ENCODE measurements at regions not wholly inside any gene's neighbourhood (a gene's known extent, or its start where the extent isn't known, plus 50 kb on each side); places are given as distances from the start of the nearest gene placed in this dataset.
"Not testable (repeated sequence)": the region's sequence is repeated elsewhere in the genome, so short reads cannot be mapped to it uniquely, and the experiment has no call there.

GRCh38 chr1:234924450-234925355 is 203.9 kb downstream of the TOMM20 start:
- DNase-seq (ENCODE audit: low spot score in 2 of 2) = no peak
- no peak for FAIRE-seq

DNA sequence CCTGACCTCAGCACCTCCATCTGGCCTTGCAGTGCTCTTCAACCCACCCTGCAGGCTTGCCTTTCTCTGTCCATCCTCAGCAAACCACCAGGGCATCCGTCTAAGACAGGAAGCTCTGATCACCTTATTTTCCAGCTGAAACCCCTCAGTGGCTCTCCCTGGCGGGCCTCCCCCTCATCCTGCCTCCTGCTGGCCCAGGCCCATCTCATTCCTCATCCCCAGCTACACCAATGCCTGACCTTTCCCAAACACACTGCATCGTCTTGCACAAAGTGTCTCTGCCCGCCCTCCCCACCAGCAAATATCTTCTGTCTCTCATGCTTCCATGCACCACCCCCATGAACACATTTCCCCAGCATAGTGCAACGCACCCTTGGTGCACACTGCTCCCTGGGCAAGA is 205.0 kb downstream of the TOMM20 start:
- no peak for FAIRE-seq
- DNase-seq (ENCODE audit: low spot score in 2 of 2) = no peak

DNA sequence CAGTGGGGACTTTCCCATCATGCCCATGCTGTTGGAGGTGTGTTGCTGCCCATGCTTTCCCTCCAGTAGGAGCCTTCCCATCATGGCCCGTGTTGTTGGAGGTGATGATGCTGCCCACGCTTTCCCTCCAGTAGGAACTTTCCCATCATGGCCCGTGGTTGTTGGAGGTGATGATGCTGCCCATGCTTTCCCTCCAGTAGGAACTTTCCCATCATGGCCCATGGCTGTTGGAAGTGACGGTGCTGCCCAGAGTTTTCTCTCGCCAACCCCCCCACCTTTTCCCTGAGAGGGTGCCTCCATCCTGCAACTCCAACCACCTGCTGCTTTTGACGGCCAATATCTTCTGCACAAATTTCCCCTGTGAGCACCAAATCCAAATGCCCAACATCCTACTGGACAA is 205.7 kb downstream of the TOMM20 start:
- no peak for DNase-seq (ENCODE audit: low spot score in 2 of 2)
- FAIRE-seq = no peak

DNA sequence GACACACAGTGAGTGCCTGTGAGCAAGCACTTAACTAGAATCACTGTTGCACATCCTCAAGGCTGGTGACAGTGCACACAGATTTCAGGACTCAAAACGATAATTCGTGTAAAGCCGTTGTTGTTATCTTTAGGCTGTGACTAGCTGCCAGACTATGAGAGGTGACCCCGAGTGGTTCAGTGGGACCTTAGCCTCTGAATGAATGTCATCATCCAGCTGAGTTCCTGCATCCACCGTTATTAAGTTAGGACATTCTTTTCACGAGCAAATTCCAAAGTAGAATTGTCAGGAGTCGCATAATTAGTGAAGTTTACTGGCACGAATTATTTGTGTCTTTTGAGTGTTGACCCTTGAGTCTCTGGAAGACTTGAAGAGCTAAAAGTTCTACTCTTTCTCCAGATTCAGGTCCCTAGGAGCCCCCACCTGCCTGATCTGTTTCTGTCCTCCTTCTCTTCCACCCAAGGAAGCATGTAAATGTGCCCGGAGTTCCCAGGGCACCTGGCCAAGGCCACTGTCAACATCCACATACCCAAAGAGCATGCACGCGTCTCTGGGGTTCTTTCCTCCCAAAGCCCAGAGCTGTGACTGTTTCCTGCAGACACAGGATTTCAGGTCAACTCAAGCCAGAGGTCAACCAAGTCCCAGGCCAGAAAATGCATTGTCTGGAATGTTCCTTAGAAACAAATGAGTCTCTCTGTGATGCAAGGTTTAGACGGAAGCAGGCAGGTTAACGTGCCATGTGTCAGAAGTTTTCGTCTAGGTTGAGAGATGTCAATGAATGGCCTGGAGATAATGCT is 207.2 kb downstream of the TOMM20 start:
- no peak for DNase-seq (ENCODE audit: low spot score in 2 of 2)
- FAIRE-seq = no peak

DNA sequence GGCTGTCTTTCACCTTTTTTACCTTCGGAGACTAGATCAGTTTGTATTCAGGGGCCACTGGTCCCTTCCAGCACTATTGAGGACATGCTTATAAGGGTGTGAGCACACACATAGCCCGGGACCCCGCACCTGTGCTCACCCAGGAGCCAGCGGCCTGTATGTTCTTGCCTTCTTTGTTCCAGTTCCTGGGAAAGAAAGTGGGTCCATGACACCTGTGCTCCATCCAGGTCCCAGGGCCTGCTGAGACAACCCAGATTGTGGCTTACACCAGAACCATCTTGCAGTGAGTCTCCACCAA is 207.8 kb downstream of the TOMM20 start:
- no peak for FAIRE-seq
- DNase-seq (ENCODE audit: low spot score in 2 of 2) = no peak

- no peak for DNase-seq (ENCODE audit: low spot score in 2 of 2)
- no peak for FAIRE-seq
These were observed 208.3 kb downstream of the TOMM20 start for GRCh38 chr1:234920136-234920842.

GRCh38 chr1:234918961-234919761 is 209.5 kb downstream of the TOMM20 start:
- no peak for FAIRE-seq
- no peak for DNase-seq (ENCODE audit: low spot score in 2 of 2)

- DNase-seq (ENCODE audit: low spot score in 2 of 2) = no peak
- FAIRE-seq = no peak
These were observed 210.3 kb downstream of the TOMM20 start for GRCh38 chr1:234918181-234918841.

DNA sequence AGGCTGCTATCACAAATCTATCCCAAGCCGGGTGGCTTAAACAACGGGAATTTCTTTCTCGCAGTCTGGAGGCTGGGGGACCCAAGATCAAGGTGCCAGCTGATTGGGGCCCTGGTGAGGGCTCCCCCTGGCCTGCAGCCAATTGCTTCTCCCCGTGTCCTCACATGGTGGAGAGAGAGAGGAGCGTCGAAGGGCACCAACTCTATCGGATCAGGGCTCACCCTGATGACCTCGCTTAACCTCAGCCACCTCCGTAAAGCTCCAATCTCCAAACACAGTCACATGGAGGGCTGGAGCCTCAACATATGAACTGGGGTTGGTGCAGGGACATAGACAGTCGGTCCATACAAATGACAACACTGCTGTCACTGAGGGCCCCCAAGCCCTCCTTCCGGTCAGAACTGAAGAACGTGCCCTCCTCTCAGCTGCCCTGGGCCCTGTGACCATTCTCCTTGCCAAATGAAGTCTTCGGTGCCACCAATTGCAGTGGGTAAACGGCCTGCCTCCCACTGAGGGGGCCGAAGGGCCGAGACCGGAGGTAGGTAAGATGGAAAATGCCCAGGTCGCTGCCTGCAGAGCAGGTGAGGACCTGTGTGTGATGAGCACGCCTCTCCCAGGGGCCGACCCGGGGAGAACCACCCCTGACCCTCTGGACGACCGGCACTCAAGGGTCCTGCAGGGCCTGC is 211.0 kb downstream of the TOMM20 start:
- FAIRE-seq (no peak), DNase-seq (ENCODE audit: low spot score in 2 of 2) (no peak)

- FAIRE-seq (no peak), DNase-seq (ENCODE audit: low spot score in 2 of 2) (no peak)
These were observed 211.8 kb downstream of the TOMM20 start for GRCh38 chr1:234916840-234917239.

DNA sequence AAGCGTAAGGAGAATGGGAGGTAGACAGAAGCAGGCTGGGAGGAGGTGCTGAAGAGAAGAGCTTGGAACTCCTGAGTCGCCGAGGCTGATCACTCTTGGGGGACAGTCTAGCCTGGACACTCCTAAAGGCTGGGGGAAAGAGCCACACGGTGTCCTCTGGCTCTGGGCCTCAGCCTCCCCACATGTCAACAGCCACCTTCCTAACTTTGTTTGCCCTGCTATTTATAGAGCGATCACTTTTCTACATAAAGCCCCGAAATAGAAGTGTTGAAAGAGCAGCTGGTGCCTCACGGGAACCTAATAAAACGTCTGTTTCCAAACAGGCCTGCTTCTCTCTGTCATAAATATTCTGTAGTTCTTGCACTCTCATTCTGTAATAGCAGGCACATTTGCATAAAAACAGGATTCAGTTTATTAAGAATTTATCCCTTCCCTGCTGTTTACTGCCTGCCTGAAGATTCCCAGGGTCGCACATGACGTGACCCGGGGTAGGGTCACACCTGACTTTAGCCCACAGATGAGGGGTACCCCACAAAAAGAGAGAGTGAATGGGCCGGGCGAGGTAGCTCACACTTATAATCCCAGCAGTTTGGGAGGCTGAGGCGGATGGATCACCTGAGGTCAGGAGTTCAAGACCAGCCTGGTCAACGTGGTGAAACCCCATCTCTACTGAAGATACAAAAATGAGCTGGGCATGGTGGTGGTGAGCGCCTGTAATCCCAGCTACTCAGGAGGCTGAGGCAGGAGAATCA is 212.5 kb downstream of the TOMM20 start:
- DNase-seq (ENCODE audit: low spot score in 2 of 2) = no peak
- no peak for FAIRE-seq

DNA sequence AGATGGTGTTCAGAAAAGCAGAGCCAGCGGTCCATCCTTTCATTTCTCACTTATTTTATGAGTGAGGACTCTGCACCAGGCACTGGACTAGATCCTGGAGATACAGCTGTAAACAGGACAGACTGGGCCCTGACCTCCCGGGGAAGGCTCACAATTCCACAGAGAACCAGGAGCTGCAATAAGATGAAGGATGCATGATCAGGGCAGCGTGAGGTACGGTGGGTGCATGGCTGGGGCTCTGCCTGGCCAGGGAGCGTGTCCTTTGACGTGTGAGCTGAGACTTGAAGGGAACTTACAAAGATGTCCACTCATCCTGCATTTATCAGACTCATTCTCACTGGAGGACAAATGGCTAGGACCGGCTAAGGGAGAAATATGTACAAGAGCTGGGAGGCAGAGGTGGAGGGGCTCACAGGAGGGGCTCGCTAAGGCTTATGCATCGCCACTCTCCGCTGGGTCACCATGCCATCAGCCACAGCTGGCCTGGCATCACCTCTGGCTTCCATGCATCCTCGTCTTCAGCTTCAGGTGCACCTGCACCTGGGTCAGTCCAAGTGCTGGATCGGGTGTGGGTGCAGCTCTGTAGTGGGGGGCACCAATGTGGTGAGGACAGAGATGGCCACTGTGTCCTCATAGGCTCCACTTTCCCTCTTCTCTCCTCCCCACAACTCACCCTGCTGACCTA is 213.9 kb downstream of the TOMM20 start:
- DNase-seq (ENCODE audit: low spot score in 2 of 2) (no peak), FAIRE-seq (no peak)

DNA sequence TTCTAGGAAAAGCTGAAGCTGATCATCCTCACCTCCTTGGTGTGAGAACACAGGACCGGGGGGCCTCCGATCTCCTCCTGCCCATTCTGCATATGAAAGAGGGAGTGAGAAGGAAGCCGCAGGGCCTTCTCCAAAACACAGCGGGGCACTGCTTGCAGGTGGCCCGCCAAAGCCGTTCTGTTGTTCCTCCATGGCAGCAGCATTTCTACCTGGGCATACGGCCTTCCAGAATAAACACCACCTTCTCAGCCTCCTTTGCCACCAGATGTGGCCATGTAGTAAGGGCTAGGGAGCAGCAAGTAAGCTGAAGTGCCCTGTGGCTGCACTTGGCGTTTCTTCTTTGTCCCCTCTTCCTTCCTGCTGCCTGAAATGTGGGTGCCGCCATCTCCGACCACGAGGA is 214.9 kb downstream of the TOMM20 start:
- DNase-seq (ENCODE audit: low spot score in 2 of 2) = no peak
- FAIRE-seq = no peak

DNA sequence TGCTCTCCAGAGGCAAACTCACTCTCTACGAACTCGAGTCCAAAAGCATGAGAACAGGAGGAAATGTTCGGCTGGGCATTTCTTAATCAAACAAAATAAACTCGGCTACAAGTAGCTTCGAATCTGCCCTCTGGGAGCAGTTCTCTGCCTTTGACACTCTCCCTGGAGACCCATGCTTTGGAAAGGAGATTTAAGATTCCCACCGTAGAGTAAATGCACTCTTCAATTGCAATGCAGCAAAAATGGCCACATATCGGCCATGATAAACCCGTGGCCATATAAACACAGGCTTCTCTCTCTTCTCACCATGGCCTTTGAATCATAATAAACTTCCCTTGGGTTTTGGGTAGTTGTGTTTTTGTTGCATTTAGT is 215.4 kb downstream of the TOMM20 start:
- no peak for FAIRE-seq

GRCh38 chr1:234912548-234913277 is 215.9 kb downstream of the TOMM20 start:
- no peak for FAIRE-seq
- no peak for DNase-seq (ENCODE audit: low spot score in 2 of 2)

More for the DNA sequence above, 215.4 kb downstream of the TOMM20 start:
- DNase-seq (ENCODE audit: low spot score in 2 of 2) = no peak

- DNase-seq (ENCODE audit: low spot score in 2 of 2) (no peak), FAIRE-seq (no peak)
These were observed 216.8 kb downstream of the TOMM20 start for GRCh38 chr1:234911787-234912186.

DNA sequence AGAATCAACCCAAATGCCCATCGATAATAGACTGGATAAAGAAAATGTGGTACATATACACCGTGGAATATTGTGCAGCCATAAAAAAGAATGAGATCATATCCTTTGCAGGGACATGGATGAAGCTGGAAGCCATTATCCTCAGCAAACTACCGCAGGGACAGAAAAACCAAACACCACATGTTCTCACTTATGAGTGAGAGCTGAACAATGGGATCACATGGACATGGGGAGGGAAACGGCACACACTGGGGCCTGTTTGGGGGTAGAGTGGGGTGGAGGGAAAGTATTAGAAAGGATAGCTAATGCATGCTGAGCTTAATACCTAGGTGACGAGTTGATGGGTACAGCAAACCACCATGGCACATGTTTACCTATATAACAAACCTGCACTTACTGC is 217.5 kb downstream of the TOMM20 start:
- not testable (repeated sequence) for DNase-seq (ENCODE audit: low spot score in 2 of 2); FAIRE-seq
